NB4 (cell line): ENCODE measurements at regions not wholly inside any gene's neighbourhood (a gene's known extent, or its start where the extent isn't known, plus 50 kb on each side); places are given as distances from the start of the nearest gene placed in this dataset.

Experiments used
- TF ChIP-seq, protein P1 (sequence below): IDR thresholded peaks from one replicate; pipeline ENCODE4 v1.5.1; 2012; ENCODE audit warnings: low read depth, low read length
- TF ChIP-seq, protein P2 (sequence below): IDR thresholded peaks from 2 replicates; pipeline ENCODE4 v1.6.1; 2011; ENCODE audit warnings: low read depth, low read length

DNA sequence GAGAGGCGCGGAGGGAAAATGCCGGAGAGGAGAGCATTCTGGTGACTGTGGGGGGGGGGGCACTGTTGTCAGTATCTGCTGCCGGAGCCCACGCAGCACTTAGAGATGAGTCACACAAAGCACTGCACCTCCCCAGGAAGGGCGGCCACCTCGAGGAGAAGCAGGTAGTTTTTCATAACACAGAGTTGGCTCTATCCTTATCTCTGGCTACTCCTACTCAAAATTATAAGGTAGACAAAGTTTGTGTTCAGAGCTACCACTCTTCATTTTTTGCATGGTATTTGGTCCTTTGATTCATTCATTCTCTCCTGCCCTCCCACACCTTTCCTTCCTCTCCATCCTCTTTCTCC is 76.2 kb upstream of the SCOC start:
- TF ChIP-seq, protein P1, sequence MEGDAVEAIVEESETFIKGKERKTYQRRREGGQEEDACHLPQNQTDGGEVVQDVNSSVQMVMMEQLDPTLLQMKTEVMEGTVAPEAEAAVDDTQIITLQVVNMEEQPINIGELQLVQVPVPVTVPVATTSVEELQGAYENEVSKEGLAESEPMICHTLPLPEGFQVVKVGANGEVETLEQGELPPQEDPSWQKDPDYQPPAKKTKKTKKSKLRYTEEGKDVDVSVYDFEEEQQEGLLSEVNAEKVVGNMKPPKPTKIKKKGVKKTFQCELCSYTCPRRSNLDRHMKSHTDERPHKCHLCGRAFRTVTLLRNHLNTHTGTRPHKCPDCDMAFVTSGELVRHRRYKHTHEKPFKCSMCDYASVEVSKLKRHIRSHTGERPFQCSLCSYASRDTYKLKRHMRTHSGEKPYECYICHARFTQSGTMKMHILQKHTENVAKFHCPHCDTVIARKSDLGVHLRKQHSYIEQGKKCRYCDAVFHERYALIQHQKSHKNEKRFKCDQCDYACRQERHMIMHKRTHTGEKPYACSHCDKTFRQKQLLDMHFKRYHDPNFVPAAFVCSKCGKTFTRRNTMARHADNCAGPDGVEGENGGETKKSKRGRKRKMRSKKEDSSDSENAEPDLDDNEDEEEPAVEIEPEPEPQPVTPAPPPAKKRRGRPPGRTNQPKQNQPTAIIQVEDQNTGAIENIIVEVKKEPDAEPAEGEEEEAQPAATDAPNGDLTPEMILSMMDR: no peak
- TF ChIP-seq, protein P2, sequence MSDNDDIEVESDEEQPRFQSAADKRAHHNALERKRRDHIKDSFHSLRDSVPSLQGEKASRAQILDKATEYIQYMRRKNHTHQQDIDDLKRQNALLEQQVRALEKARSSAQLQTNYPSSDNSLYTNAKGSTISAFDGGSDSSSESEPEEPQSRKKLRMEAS: no peak
